Esophagus squamous epithelium (tissue), 5 donors: ENCODE measurements at regions not wholly inside any gene's neighbourhood (a gene's known extent, or its start where the extent isn't known, plus 50 kb on each side); places are given as distances from the start of the nearest gene placed in this dataset.

Experiments
- DNase-seq: peaks from one replicate; lab custom pipeline; 2025; lab: John Stamatoyannopoulos, UW
- H3K27ac ChIP-seq, 4 donors: fragments of 200-600 bp; sonication (generic); one replicate each; pipeline ENCODE4 v1.5.1; 2016 to 2019; ENCODE audit warnings: mild to moderate bottlenecking in 1 of 4
- H3K27me3 ChIP-seq, 4 donors: fragments of 200-600 bp; sonication (generic); 1 replicate in 3 of 4; 2 replicates in 1 of 4; pipeline versions ENCODE4 v1.5.1 to v1.6.0; 2017 to 2021; ENCODE audit warnings: antibody characterized with exemption in 1 of 4
- H3K36me3 ChIP-seq, 3 donors: fragments of 200-600 bp; sonication (generic); one replicate each; pipeline ENCODE4 v1.5.1; 2016 to 2019
- H3K4me1 ChIP-seq, 3 donors: fragments of 200-600 bp; sonication (generic); one replicate each; pipeline ENCODE4 v1.5.1; 2017 to 2019
- H3K4me3 ChIP-seq, 4 donors: fragments of 200-600 bp; sonication (generic); 1 replicate in 3 of 4; 2 replicates in 1 of 4; pipeline ENCODE4 v1.5.1; 2016 to 2019; ENCODE audit warnings: mild to moderate bottlenecking in 2 of 4, moderate library complexity in 1 of 4
- H3K9me3 ChIP-seq, 3 donors: fragments of 200-600 bp; sonication (generic); one replicate each; pipeline ENCODE4 v1.5.1; 2016 to 2019
- POLR2A ChIP-seq, 4 donors: fragments of 450-650 bp; IDR thresholded peaks; one replicate each; pipeline ENCODE4 v1.6.1; 2017; ENCODE audit warnings: antibody characterized with exemption in 4 of 4, mild to moderate bottlenecking in 4 of 4, moderate library complexity in 3 of 4
- WGBS, 2 donors: methylation state at CpG; one replicate each; pipeline ENCODE4 v1.1.5; 2018; 5-methylcytosine and 5-hydroxymethylcytosine counted together
- intact Hi-C: fragments of 100-400 bp; cut with DNase I; formaldehyde crosslinking; loops from one replicate; pipeline ENCODE4 v1.15.0; 2022
- TF ChIP-seq, protein P1 (sequence below), 6 experiments: fragments of 450-650 bp in 4 of 6; fragments of 200-600 bp in 2 of 6; sonication (generic) in 2 of 6; IDR thresholded peaks; one replicate each; pipeline ENCODE4 v1.5.1; 2016 to 2019; ENCODE audit warnings: antibody characterized with exemption in 6 of 6, mild to moderate bottlenecking in 4 of 6, moderate library complexity in 4 of 6
- donor health status: DM: yes; HTN: yes; CAD: no.

DNA sequence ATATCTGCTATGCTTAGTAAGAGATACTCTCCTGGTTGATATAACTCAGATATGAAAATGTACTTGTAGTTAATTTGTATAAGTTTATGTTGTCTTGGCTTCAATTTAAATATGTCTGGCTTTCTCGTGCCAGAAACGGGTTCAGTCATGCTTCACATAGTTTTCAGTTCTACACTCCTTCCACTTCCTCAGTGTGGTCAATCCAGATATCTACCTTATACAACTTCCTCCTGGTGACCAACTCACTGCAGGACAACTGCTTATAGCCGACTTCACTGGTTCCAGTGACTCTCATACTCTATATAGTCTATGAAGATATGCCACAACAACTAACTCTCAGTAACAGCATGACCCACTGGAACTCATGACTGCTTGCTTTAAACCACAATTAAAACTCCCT is 690.4 kb downstream of the SLCO4C1 start:
- Histone ChIP-seq H3K4me3 (no peak overlapping the region), H3K4me1 (no peaks in the 10 kb centered on the region), H3K27me3 (no peaks in the 10 kb centered on the region), H3K9me3 (no peaks in the 10 kb centered on the region), H3K36me3 (no peaks in the 10 kb centered on the region), H3K27ac (no peak overlapping the region)
- WGBS, 2 donors: 67 to 81% methylated on average over 3 of the region's 3 CpGs
- DNase-seq: no peak
- TF ChIP-seq, protein P1, sequence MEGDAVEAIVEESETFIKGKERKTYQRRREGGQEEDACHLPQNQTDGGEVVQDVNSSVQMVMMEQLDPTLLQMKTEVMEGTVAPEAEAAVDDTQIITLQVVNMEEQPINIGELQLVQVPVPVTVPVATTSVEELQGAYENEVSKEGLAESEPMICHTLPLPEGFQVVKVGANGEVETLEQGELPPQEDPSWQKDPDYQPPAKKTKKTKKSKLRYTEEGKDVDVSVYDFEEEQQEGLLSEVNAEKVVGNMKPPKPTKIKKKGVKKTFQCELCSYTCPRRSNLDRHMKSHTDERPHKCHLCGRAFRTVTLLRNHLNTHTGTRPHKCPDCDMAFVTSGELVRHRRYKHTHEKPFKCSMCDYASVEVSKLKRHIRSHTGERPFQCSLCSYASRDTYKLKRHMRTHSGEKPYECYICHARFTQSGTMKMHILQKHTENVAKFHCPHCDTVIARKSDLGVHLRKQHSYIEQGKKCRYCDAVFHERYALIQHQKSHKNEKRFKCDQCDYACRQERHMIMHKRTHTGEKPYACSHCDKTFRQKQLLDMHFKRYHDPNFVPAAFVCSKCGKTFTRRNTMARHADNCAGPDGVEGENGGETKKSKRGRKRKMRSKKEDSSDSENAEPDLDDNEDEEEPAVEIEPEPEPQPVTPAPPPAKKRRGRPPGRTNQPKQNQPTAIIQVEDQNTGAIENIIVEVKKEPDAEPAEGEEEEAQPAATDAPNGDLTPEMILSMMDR (IDR thresholded peaks at IDR 0.05): no peak
- TF ChIP-seq POLR2A (IDR thresholded peaks at IDR 0.05): no peak
- intact Hi-C loops: no loop called here

GRCh38 chr5:101600614-101601013 is 695.5 kb downstream of the SLCO4C1 start:
- intact Hi-C loops: no loop called here
- 75 to 87% methylated on average over 1 of the region's 1 CpG for WGBS, 2 donors
- H3K36me3 ChIP-seq: no peaks in the 10 kb centered on the region
- H3K4me3 ChIP-seq: no peak overlapping the region
- H3K9me3 ChIP-seq: no peaks in the 10 kb centered on the region
- H3K27me3 ChIP-seq: no peaks in the 10 kb centered on the region
- no peak for DNase-seq
- TF ChIP-seq, protein P1 (IDR thresholded peaks at IDR 0.05): no peak
- no peak for TF ChIP-seq POLR2A (IDR thresholded peaks at IDR 0.05)
- H3K4me1 ChIP-seq: no peaks in the 10 kb centered on the region
- H3K27ac ChIP-seq: no peak overlapping the region

DNA sequence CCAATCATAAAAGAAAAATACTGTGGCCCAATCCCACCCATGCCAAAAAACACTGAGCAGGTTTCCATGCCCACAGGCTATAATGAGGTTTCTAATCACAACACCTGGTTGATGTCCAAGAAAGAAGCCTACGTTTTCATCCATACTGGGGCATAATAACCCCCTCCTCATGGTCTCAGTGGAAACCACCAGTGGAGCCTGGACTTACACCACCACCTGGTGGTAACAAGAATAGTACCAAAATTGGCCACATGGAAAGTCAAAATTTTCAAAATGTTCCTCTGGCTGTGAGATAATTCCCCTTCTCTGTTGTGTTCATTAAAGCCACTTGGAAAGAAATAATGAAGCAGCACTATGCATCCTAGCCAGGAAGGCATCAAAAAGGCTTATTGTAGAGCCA is 687.3 kb upstream of the ST8SIA4 start:
- Histone ChIP-seq H3K9me3 (peaks cover 0 to 5% (median 0%) of the 10 kb centered on the region in 3 donors), H3K27ac (no peak overlapping the region), H3K36me3 (no peaks in the 10 kb centered on the region), H3K4me3 (no peak overlapping the region), H3K4me1 (no peaks in the 10 kb centered on the region), H3K27me3 (no peaks in the 10 kb centered on the region)
- 9 to 10% methylated on average over 1 of the region's 1 CpG for WGBS, 2 donors
- TF ChIP-seq, protein P1 (IDR thresholded peaks at IDR 0.05): no peak
- no peak for TF ChIP-seq POLR2A (IDR thresholded peaks at IDR 0.05)
- intact Hi-C loops: no loop called here
- DNase-seq: no peak

- TF ChIP-seq, protein P1 (IDR thresholded peaks at IDR 0.05): no peak
- no peak for TF ChIP-seq POLR2A (IDR thresholded peaks at IDR 0.05)
- DNase-seq: no peak
- H3K4me3 ChIP-seq: no peak overlapping the region
- no peak overlapping the region for H3K27ac ChIP-seq
- WGBS, 2 donors: 29 to 78% methylated on average over 1 of the region's 1 CpG
- H3K9me3 ChIP-seq: no peaks in the 10 kb centered on the region
- H3K27me3 ChIP-seq: no peaks in the 10 kb centered on the region
- no peaks in the 10 kb centered on the region for H3K4me1 ChIP-seq
- intact Hi-C loops: no loop called here
- no peaks in the 10 kb centered on the region for H3K36me3 ChIP-seq
Observed at GRCh38 chr5:101585366-101585765, 682.3 kb upstream of the ST8SIA4 start.

GRCh38 chr5:101580591-101580990 is 677.5 kb upstream of the ST8SIA4 start:
- no peak for DNase-seq
- Histone ChIP-seq H3K4me3 (no peak overlapping the region), H3K36me3 (no peaks in the 10 kb centered on the region), H3K27ac (no peak overlapping the region), H3K9me3 (no peaks in the 10 kb centered on the region), H3K27me3 (no peaks in the 10 kb centered on the region), H3K4me1 (no peaks in the 10 kb centered on the region)
- WGBS, 2 donors: 84 to 87% methylated on average over 3 of the region's 3 CpGs
- TF ChIP-seq, protein P1 (IDR thresholded peaks at IDR 0.05): no peak
- TF ChIP-seq POLR2A (IDR thresholded peaks at IDR 0.05): no peak
- intact Hi-C loops: no loop called here
